Esophagus muscularis mucosa (tissue), 3 donors: ENCODE measurements at regions not wholly inside any gene's neighbourhood (a gene's known extent, or its start where the extent isn't known, plus 50 kb on each side); places are given as distances from the start of the nearest gene placed in this dataset.

ENCODE experiments used
- POLR2A ChIP-seq: fragments of 450-650 bp; IDR thresholded peaks from one replicate; pipeline ENCODE4 v1.6.1; 2017; ENCODE audit warnings: antibody characterized with exemption, moderate library complexity, mild to moderate bottlenecking, low read depth
- TF ChIP-seq, protein P1 (sequence below), 3 experiments: fragments of 200-600 bp in 2 of 3; fragments of 450-650 bp in 1 of 3; sonication (generic) in 2 of 3; IDR thresholded peaks; one replicate each; pipeline ENCODE4 v1.5.1; 2017 to 2019; ENCODE audit warnings: antibody characterized with exemption in 3 of 3, mild to moderate bottlenecking in 2 of 3, moderate library complexity in 1 of 3

DNA sequence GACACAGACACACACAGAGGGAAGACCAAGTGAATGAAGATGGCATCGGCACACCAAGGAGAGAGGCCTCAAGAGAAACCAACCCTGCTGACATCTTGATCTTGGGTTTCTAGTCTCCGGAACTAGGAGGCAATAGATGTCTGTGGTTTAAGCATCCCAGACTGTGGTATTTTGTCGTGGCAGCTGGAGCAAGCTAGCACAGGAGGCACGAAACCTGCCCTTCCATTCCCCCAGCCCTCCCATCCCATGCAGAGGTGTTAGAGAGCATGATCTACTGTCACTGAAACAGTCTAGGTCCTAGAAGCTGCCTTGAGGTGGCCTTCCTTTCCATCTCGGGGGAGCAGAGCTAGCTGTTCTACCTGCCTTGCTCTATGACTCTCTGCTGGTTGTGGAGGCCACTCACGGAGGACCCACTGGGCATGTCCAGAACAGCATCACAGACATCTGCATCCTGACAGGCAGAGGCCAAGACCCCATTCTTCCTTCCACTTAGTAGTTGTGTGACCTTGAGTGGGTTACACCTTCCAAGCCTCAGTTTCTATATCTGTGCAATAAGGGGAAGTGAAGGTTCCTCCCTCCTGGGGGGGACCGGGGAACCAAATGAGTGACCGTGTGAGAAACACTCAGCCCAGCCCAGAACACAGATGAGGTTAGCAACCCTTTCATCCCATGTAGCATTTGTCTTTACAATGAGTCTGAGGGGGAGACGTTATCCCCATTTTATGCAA lies 134.3 kb upstream of the BOD1 start:
- TF ChIP-seq, protein P1, sequence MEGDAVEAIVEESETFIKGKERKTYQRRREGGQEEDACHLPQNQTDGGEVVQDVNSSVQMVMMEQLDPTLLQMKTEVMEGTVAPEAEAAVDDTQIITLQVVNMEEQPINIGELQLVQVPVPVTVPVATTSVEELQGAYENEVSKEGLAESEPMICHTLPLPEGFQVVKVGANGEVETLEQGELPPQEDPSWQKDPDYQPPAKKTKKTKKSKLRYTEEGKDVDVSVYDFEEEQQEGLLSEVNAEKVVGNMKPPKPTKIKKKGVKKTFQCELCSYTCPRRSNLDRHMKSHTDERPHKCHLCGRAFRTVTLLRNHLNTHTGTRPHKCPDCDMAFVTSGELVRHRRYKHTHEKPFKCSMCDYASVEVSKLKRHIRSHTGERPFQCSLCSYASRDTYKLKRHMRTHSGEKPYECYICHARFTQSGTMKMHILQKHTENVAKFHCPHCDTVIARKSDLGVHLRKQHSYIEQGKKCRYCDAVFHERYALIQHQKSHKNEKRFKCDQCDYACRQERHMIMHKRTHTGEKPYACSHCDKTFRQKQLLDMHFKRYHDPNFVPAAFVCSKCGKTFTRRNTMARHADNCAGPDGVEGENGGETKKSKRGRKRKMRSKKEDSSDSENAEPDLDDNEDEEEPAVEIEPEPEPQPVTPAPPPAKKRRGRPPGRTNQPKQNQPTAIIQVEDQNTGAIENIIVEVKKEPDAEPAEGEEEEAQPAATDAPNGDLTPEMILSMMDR (IDR thresholded peaks at IDR 0.05) = no peak
- no peak for TF ChIP-seq POLR2A
